ENCODE measurements at regions not wholly inside any gene's neighbourhood (a gene's known extent, or its start where the extent isn't known, plus 50 kb on each side); places are given as distances from the start of the nearest gene placed in this dataset.

DNA sequence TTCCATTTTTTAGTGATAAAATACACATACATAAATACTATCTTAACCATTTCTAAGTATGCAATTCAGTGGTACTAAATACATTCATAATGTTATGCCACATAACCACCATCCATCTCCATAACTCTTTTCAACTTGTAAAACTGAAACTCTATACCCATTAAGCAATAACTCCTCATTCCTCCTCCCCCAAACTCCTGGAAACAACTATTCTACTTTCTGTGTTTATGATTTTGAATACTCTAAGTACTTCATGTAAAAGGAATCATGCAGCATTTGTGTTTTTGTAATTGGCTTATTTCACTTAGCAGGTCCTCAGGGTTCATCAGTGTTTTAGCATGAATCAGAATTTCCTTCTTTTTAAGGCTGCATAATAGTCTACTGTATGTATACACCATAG, 131.8 kb downstream of the TES start:
- TF ChIP-seq ISL1 (CRISPR knock-in tag; IDR thresholded peaks at IDR 0.05) (no peak), RARB (CRISPR knock-in tag; IDR thresholded peaks at IDR 0.05) (no peak), ESRRG (CRISPR knock-in tag; IDR thresholded peaks at IDR 0.05) (no peak), ZFP30 (CRISPR knock-in tag; IDR thresholded peaks at IDR 0.05) (no peak), SNAI2 (CRISPR knock-in tag; IDR thresholded peaks at IDR 0.05) (no peak)
- TF ChIP-seq, protein P1, sequence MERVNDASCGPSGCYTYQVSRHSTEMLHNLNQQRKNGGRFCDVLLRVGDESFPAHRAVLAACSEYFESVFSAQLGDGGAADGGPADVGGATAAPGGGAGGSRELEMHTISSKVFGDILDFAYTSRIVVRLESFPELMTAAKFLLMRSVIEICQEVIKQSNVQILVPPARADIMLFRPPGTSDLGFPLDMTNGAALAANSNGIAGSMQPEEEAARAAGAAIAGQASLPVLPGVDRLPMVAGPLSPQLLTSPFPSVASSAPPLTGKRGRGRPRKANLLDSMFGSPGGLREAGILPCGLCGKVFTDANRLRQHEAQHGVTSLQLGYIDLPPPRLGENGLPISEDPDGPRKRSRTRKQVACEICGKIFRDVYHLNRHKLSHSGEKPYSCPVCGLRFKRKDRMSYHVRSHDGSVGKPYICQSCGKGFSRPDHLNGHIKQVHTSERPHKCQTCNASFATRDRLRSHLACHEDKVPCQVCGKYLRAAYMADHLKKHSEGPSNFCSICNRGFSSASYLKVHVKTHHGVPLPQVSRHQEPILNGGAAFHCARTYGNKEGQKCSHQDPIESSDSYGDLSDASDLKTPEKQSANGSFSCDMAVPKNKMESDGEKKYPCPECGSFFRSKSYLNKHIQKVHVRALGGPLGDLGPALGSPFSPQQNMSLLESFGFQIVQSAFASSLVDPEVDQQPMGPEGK (CRISPR knock-in tag; IDR thresholded peaks at IDR 0.05; ENCODE audit: borderline replicate concordance) = no peak
- TF ChIP-seq, protein P2, sequence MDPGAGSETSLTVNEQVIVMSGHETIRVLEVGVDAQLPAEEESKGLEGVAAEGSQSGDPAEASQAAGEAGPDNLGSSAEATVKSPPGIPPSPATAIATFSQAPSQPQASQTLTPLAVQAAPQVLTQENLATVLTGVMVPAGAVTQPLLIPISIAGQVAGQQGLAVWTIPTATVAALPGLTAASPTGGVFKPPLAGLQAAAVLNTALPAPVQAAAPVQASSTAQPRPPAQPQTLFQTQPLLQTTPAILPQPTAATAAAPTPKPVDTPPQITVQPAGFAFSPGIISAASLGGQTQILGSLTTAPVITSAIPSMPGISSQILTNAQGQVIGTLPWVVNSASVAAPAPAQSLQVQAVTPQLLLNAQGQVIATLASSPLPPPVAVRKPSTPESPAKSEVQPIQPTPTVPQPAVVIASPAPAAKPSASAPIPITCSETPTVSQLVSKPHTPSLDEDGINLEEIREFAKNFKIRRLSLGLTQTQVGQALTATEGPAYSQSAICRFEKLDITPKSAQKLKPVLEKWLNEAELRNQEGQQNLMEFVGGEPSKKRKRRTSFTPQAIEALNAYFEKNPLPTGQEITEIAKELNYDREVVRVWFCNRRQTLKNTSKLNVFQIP (CRISPR knock-in tag; IDR thresholded peaks at IDR 0.05; ENCODE audit: borderline replicate concordance, low read depth) = no peak

All from SK-N-SH treated with all-trans-retinoic acid at 6 μM for 48 hours (cell line).